ENCODE measurements at regions not wholly inside any gene's neighbourhood (a gene's known extent, or its start where the extent isn't known, plus 50 kb on each side); places are given as distances from the start of the nearest gene placed in this dataset.

GRCh38 chrX:104419926-104420325 lies 146.1 kb upstream of the IL1RAPL2 start:
- TF ChIP-seq CTCF (IDR thresholded peaks at IDR 0.05; ENCODE audit: borderline replicate concordance, extremely low read depth, low read length, poor library complexity, severe bottlenecking) (no peak), EZH2 (IDR thresholded peaks at IDR 0.05; ENCODE audit: borderline replicate concordance, low read depth, low read length, severe bottlenecking) (no peak)

Data from DND-41 (cell line).